ENCODE measurements at regions not wholly inside any gene's neighbourhood (a gene's known extent, or its start where the extent isn't known, plus 50 kb on each side); places are given as distances from the start of the nearest gene placed in this dataset.

- intact Hi-C loops (cut with DNase I; ENCODE audit: low total_unique reads), result no loop called here
Observed at GRCh38 chr16:76023835-76024234, 253.4 kb upstream of the CNTNAP4 start.

GRCh38 chr16:76035689-76036088 is 241.5 kb upstream of the CNTNAP4 start:
- intact Hi-C loops (cut with DNase I; ENCODE audit: low total_unique reads), result no loop called here
- H3K9me3 ChIP-seq, result no peaks in the 10 kb centered on the region
- H3K4me3 ChIP-seq, result no peak overlapping the region
- no peaks in the 10 kb centered on the region for H3K36me3 ChIP-seq
- DNase-seq, result no peak
- no peaks in the 10 kb centered on the region for H3K4me1 ChIP-seq
- TF ChIP-seq CTCF (IDR thresholded peaks at IDR 0.05), result no peak
- H3K27me3 ChIP-seq, result no peaks in the 10 kb centered on the region
- H3K27ac ChIP-seq, result no peak overlapping the region

More at GRCh38 chr16:76023835-76024234, 253.4 kb upstream of the CNTNAP4 start:
- Histone ChIP-seq H3K36me3 (no peaks in the 10 kb centered on the region), H3K4me1 (no peaks in the 10 kb centered on the region), H3K9me3 (peaks cover 0 to 5% (median 0%) of the 10 kb centered on the region in 3 donors), H3K27ac (no peak overlapping the region), H3K27me3 (no peaks in the 10 kb centered on the region), H3K4me3 (no peak overlapping the region)
- no peak for TF ChIP-seq CTCF (IDR thresholded peaks at IDR 0.05)
- DNase-seq, result no peak

- H3K36me3 ChIP-seq, result no peaks in the 10 kb centered on the region
- DNase-seq, result no peak
- no peak overlapping the region for H3K27ac ChIP-seq
- H3K4me3 ChIP-seq, result no peak overlapping the region
- no peaks in the 10 kb centered on the region for H3K9me3 ChIP-seq
- intact Hi-C loops (cut with DNase I; ENCODE audit: low total_unique reads), result no loop called here
- no peak for TF ChIP-seq CTCF (IDR thresholded peaks at IDR 0.05)
- H3K4me1 ChIP-seq, result no peaks in the 10 kb centered on the region
- no peaks in the 10 kb centered on the region for H3K27me3 ChIP-seq
Observed at GRCh38 chr16:76038097-76038496, 239.1 kb upstream of the CNTNAP4 start.

- no peak for DNase-seq
- Histone ChIP-seq H3K4me1 (no peaks in the 10 kb centered on the region), H3K27ac (no peak overlapping the region), H3K4me3 (no peak overlapping the region), H3K27me3 (no peaks in the 10 kb centered on the region), H3K9me3 (peaks cover 0 to 4% (median 3%) of the 10 kb centered on the region in 3 donors), H3K36me3 (no peaks in the 10 kb centered on the region)
- no peak for TF ChIP-seq CTCF (IDR thresholded peaks at IDR 0.05)
- intact Hi-C loops (cut with DNase I; ENCODE audit: low total_unique reads), result no loop called here
Observed at GRCh38 chr16:76052725-76053124, 224.5 kb upstream of the CNTNAP4 start.

- no peak for TF ChIP-seq CTCF (IDR thresholded peaks at IDR 0.05)
- Histone ChIP-seq H3K27me3 (no peaks in the 10 kb centered on the region), H3K36me3 (no peaks in the 10 kb centered on the region), H3K4me1 (no peaks in the 10 kb centered on the region), H3K9me3 (no peaks in the 10 kb centered on the region), H3K4me3 (no peak overlapping the region), H3K27ac (no peak overlapping the region)
- no peak for DNase-seq
- intact Hi-C loops (cut with DNase I; ENCODE audit: low total_unique reads), result no loop called here
Observed at GRCh38 chr16:76059186-76059585, 218.0 kb upstream of the CNTNAP4 start.

GRCh38 chr16:76059701-76060100 is 217.5 kb upstream of the CNTNAP4 start:
- Histone ChIP-seq H3K4me1 (no peaks in the 10 kb centered on the region), H3K9me3 (no peaks in the 10 kb centered on the region), H3K4me3 (no peak overlapping the region), H3K36me3 (no peaks in the 10 kb centered on the region), H3K27me3 (no peaks in the 10 kb centered on the region), H3K27ac (no peak overlapping the region)
- intact Hi-C loops (cut with DNase I; ENCODE audit: low total_unique reads), result no loop called here
- no peak for TF ChIP-seq CTCF (IDR thresholded peaks at IDR 0.05)
- no peak for DNase-seq

Measured in tibial artery (tissue), 4 donors.